ENCODE measurements at regions not wholly inside any gene's neighbourhood (a gene's known extent, or its start where the extent isn't known, plus 50 kb on each side); places are given as distances from the start of the nearest gene placed in this dataset.

DNA sequence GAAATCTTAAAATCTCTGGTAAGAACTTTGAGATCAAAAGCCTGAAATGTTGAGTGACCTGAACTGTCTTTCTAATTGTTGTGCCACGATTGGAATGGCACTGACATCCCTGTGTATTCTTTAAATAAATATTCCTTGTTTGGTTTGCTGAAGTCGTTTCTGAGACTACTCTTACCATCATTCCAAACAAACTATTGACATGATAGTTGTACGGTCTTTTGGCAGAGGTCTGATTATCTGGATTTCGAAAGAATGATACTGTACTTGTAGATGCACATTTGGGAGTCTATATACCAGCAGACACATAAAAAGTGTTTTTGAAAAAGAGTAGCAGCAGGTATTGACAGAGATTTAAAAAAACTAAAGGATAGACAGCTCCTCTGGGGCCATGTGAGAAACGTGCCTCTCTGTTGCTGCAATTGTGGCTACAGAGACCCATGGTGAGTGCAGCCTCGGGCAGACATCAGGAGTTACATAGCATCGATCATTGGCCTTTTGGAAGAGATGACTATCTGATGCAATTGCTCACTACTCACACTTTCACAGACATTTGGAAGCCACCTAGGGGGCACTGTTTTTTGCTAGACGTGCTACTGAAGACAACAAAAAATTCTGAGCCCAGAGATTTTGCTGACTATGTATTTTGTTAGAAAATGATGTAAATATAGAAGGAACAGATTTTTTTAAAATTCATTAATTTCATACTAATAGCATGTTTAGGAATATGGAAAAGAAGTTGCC, 464.5 kb downstream of the KCNT2 start:
- H3K36me3 ChIP-seq (ENCODE audit: control insufficient read depth in 4 of 4, insufficient read depth in 4 of 4, low read length in 4 of 4) = no peaks in the 10 kb centered on the region
- no peak overlapping the region for H3K27ac ChIP-seq (ENCODE audit: low read depth in 1 of 2, low read length in 1 of 2)
- ATAC-seq (ENCODE audit: insufficient read depth, low FRiP score) = no peak
- H3K4me3 ChIP-seq = no peak overlapping the region
- peaks cover 0 to 5% (median 0%) of the 10 kb centered on the region in 5 donors for H3K4me1 ChIP-seq (ENCODE audit: control insufficient read depth in 5 of 5, insufficient read depth in 5 of 5, low read length in 5 of 5)
- no peaks in the 10 kb centered on the region for H3K9me3 ChIP-seq (ENCODE audit: control insufficient read depth in 4 of 4, insufficient read depth in 3 of 4, low read length in 3 of 4)
- TF ChIP-seq, protein P1, sequence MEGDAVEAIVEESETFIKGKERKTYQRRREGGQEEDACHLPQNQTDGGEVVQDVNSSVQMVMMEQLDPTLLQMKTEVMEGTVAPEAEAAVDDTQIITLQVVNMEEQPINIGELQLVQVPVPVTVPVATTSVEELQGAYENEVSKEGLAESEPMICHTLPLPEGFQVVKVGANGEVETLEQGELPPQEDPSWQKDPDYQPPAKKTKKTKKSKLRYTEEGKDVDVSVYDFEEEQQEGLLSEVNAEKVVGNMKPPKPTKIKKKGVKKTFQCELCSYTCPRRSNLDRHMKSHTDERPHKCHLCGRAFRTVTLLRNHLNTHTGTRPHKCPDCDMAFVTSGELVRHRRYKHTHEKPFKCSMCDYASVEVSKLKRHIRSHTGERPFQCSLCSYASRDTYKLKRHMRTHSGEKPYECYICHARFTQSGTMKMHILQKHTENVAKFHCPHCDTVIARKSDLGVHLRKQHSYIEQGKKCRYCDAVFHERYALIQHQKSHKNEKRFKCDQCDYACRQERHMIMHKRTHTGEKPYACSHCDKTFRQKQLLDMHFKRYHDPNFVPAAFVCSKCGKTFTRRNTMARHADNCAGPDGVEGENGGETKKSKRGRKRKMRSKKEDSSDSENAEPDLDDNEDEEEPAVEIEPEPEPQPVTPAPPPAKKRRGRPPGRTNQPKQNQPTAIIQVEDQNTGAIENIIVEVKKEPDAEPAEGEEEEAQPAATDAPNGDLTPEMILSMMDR (IDR thresholded peaks at IDR 0.05; ENCODE audit: control extremely low read depth, extremely low read depth) = no peak
- no peaks in the 10 kb centered on the region for H3K27me3 ChIP-seq (ENCODE audit: control insufficient read depth in 3 of 3, insufficient read depth in 3 of 3, low read length in 2 of 3)
- H3K9ac ChIP-seq (ENCODE audit: insufficient read depth in 1 of 2, low read length in 2 of 2) = no peak overlapping the region
- 67 to 75% methylated on average over 8 of the region's 8 CpGs for WGBS, 2 donors
- DNase-seq = no peak

DNA sequence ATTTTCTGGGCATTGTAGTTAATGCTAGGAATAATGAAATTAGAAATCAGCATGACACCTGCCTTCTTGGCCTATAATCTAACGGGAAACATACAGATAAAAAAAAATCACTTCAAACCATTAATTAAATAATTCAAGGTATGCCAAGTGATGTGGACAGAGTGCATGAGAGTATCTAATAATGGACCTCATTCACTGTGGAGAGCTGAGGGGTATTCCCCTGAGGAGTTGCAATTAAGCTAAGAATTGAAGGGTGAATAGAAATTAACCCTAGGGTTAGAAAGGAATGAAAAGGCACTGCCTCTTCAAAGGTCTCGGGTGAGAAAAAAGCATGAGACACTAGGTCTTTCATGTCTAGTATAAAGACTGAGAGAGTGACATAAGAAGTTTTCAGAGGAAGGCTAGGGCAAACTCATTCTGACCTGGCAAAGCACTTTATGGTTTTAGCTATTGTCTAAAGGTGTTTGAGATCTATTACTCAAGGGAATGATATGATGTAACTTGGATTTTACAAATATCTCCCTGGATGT, 466.1 kb downstream of the KCNT2 start:
- Histone ChIP-seq H3K9ac (ENCODE audit: insufficient read depth in 1 of 2, low read length in 2 of 2) (no peak overlapping the region), H3K9me3 (ENCODE audit: control insufficient read depth in 4 of 4, insufficient read depth in 3 of 4, low read length in 3 of 4) (no peaks in the 10 kb centered on the region), H3K36me3 (ENCODE audit: control insufficient read depth in 4 of 4, insufficient read depth in 4 of 4, low read length in 4 of 4) (no peaks in the 10 kb centered on the region), H3K4me1 (ENCODE audit: control insufficient read depth in 5 of 5, insufficient read depth in 5 of 5, low read length in 5 of 5) (peaks cover 0 to 5% (median 0%) of the 10 kb centered on the region in 5 donors), H3K27ac (ENCODE audit: low read depth in 1 of 2, low read length in 1 of 2) (no peak overlapping the region), H3K27me3 (ENCODE audit: control insufficient read depth in 3 of 3, insufficient read depth in 3 of 3, low read length in 2 of 3) (no peaks in the 10 kb centered on the region), H3K4me3 (no peak overlapping the region)
- ATAC-seq (ENCODE audit: insufficient read depth, low FRiP score) (no peak), DNase-seq (no peak)
- TF ChIP-seq, protein P1 (IDR thresholded peaks at IDR 0.05; ENCODE audit: control extremely low read depth, extremely low read depth) = no peak
- WGBS, 2 donors = 62 to 70% methylated on average over 2 of the region's 2 CpGs

DNA sequence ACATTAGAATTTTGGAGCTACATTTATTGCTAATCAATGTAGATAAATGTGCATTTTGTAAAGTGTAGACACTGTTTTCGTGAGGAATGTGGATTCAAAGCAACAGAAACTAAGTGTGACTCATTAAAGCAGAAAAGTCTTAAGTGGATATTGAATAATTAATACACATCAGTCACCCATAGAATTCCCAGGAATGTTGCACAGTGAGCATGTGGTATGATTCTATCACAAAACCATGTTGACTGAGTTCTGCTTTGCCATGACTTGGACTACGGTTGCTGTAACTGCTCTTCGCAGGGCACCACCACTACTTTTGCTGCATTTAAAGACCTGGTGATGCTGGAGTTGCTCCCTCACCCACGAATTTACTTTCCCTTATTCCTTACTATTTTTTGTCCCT, 471.8 kb downstream of the KCNT2 start:
- Histone ChIP-seq H3K27ac (ENCODE audit: low read depth in 1 of 2, low read length in 1 of 2) (no peak overlapping the region), H3K27me3 (ENCODE audit: control insufficient read depth in 3 of 3, insufficient read depth in 3 of 3, low read length in 2 of 3) (no peaks in the 10 kb centered on the region), H3K4me3 (no peak overlapping the region), H3K9me3 (ENCODE audit: control insufficient read depth in 4 of 4, insufficient read depth in 3 of 4, low read length in 3 of 4) (no peaks in the 10 kb centered on the region), H3K4me1 (ENCODE audit: control insufficient read depth in 5 of 5, insufficient read depth in 5 of 5, low read length in 5 of 5) (peaks cover 0 to 5% (median 0%) of the 10 kb centered on the region in 5 donors), H3K36me3 (ENCODE audit: control insufficient read depth in 4 of 4, insufficient read depth in 4 of 4, low read length in 4 of 4) (no peaks in the 10 kb centered on the region), H3K9ac (ENCODE audit: insufficient read depth in 1 of 2, low read length in 2 of 2) (no peak overlapping the region)
- WGBS, 2 donors = 84 to 85% methylated on average over 4 of the region's 4 CpGs
- ATAC-seq (ENCODE audit: insufficient read depth, low FRiP score) = no peak
- DNase-seq = no peak
- TF ChIP-seq, protein P1 (IDR thresholded peaks at IDR 0.05; ENCODE audit: control extremely low read depth, extremely low read depth) = no peak

All from lung (tissue), 11 donors.